NCI-H146 (cell line): ENCODE measurements at regions not wholly inside any gene's neighbourhood (a gene's known extent, or its start where the extent isn't known, plus 50 kb on each side); places are given as distances from the start of the nearest gene placed in this dataset.
A peak's percentile ranks its signal among the peaks of the same experiment; 100 is the strongest.

Experiments
- DNase-seq: peaks from one replicate; lab custom pipeline; 2025; lab: John Stamatoyannopoulos, UW

GRCh38 chr6:141309295-141309694, 823.4 kb upstream of the GJE1 start:
- peak; percentile 66 for DNase-seq

- no peak for DNase-seq
Observed at GRCh38 chr6:141307309-141307998, 825.3 kb upstream of the GJE1 start.

DNA sequence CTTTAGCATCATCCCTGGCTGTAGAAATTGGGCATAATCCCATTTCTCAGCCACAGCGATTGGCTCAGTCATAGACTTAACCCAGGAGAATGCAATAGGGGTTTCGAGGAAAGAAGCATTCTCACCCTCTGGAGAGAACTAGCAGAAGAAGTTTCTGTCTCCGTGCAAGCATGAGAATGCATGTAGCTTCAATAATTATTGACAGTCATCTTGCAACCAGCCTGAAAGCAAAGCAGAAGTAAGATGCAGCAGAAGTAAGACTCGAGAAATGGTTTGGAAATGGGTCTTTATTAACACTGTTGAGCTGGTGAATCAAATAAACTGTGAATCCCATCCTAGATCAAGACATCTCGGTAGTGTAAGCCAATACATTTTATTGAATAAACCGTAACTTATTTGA, 828.8 kb upstream of the GJE1 start:
- no peak for DNase-seq

GRCh38 chr6:141301779-141302178, 830.9 kb upstream of the GJE1 start:
- no peak for DNase-seq

- peak; percentile 54 for DNase-seq
Observed at GRCh38 chr6:141290941-141291721, 841.6 kb upstream of the GJE1 start.

- DNase-seq, result no peak
Observed at GRCh38 chr6:141288947-141289346, 843.8 kb upstream of the GJE1 start.

- DNase-seq, result no peak
Observed at GRCh38 chr6:141282263-141282662, 850.5 kb upstream of the GJE1 start.

- DNase-seq, result no peak
Observed at GRCh38 chr6:141269684-141270083, 863.0 kb upstream of the GJE1 start.

GRCh38 chr6:141267420-141267819, 865.3 kb upstream of the GJE1 start:
- no peak for DNase-seq

DNA sequence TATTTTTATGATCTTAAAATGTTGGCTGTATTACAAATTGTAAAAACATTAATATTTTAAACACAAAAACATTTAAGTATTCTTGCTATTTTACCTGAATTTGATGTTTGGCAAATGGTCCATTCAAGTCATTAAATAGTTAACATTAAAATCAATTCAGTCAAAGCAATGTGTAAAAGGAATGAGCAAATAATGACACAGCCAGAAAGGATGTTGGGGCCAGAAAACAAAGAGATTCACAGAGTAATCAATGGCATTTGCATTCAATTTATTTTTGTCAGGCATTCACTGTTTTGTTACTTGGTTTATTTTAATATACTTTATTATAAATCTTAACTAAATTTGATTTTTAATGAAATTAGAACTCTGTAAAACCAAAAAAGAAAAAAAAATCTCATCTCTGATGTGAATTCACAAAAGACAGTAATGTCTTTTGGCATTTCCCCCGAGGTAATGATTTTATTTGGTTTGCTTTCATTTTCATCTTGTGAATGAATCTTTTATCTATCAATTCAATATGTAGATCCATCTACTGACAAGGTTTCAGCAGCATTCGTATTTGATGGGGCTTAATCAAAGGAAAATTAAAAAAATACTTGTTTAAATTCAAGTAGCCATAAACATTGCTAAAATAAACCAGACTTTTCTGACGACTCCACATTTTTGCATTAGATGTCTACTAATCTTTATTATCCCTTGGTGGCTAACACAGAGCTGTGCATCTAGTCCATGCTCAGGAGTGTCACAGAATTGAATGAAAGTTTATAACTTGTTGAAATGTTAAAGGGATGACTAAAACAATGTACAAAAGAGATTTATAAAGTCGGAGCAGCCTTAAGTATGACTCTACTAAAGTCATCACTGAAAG, 866.7 kb upstream of the GJE1 start:
- peak; percentile 68 for DNase-seq

DNA sequence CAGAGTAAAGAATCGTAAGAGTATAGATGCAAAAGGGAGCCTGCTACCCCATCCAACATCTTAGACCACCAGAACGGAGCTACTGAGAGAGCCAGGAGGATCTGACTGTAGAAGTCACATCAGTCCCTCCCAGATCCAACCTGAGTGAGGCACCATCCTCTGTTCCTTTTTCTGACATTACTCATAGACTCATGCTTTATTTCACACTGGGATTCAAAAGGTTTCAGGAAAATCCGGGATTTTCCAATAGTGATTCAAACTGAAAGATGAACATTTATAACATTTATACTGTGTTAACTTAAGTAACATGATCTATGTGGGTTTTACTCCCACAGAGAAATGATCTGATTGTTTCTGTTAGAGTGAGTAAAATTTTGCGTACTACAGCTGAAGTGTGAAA, 868.6 kb upstream of the GJE1 start:
- DNase-seq, result no peak

DNA sequence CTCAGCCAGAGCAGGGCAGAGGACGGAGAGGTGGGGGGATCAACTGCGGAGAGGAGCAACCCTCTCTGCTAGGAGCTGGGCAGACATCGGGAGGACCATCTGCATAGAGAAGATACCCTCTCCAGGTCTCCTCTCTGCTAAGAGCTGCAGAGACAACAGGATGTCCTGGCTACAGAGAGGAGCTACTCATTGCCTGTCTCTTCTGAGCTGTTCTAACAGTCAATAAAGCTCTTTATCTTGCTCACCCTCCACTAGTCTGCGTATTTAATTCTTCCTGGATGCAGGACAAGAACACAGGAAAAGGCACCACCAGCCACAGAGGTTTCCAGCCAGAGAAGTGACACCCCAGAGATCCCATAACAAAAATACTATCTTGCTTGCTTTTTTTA, 871.1 kb upstream of the GJE1 start:
- no peak for DNase-seq

DNA sequence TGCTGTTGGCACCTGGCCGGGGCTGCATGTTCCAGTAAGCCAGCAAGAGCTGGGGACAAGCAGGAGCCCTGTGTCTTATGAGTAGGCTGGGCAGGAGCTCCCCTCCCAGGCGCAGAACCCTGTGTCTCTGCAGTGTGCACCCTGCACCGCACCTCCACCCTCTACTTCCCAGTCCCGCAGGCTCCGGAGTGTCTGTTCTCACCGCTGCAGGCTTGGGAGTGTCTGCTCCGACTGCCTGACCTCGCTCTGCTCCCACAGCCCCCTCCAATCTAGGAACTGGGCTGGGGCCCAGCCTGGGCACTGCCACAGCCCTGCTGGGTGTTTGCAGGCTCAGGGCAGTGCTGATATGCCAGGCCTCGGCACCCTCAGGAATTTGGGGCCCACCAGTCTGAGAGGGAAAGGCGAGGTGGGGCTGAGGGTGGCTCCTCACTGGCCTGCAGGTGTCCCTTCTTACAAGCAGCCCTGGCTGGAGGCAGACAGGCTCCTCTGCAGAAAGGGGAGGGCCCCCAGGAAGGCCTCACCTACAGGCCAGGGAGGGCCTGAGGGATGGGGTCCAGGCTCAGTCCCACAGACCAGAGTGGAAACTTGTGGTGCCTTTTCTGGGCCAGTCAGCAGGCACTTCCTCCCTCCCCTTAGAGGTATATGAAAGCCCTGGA, 871.6 kb upstream of the GJE1 start:
- DNase-seq, result no peak

- no peak for DNase-seq
Observed at GRCh38 chr6:141260627-141261015, 872.1 kb upstream of the GJE1 start.

DNA sequence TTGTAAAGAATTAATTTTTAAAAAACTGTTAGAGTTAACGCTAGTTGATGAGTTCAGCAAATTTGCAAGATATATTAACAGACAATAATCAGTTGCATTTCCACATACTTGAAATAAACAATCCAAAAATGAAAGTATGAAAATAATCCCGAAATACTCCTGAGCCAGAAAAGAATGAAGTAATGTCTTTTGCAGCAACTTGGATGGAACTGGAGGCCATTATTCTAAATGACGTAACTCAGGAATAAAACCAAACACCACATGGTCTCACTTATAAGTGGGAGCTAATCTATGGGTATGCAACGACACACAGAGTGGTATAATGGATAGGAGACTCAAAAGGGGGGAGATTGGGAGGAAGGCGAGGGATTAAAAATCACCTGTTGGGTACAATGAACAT, 872.9 kb upstream of the GJE1 start:
- DNase-seq, result no peak

GRCh38 chr6:141259091-141259490, 873.6 kb upstream of the GJE1 start:
- no peak for DNase-seq

DNA sequence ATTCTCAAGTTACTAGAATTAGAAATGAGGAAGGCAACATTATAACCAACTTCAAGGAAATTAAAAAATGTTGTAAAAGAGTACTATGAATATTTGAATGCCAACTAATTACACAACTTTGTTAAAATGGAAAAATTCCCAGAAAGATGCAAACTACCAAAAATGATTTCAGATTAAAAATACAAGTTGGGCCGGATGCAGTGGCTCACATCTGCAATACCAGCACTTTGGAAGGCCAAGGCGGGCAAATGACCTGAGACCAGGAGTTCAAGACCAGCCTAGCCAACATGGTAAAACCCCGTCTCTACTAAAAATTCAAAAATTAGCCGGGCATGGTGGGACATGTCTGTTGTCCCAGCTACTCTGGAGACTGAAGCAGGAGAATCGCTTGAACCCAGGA, 874.2 kb upstream of the GJE1 start:
- no peak for DNase-seq

DNA sequence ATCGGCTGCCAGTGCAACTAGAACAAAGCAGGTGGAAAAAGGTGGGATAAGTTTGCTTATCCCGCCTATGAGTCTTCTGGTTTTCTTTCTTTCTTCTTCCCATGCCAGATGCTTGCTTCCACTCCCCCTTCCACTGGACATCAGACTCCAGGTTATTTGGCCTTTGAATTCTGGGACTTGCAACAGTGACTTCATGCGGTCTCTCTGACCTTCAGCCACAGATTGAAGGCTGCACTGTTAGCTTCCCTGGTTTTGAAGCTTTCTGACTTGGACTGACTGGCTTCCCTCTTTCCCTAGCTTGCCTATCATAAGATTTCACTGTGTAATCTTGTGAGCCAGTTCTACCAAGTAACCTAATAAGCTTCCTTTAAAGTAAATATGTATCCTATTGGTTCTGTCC, 878.4 kb upstream of the GJE1 start:
- DNase-seq, result no peak

DNA sequence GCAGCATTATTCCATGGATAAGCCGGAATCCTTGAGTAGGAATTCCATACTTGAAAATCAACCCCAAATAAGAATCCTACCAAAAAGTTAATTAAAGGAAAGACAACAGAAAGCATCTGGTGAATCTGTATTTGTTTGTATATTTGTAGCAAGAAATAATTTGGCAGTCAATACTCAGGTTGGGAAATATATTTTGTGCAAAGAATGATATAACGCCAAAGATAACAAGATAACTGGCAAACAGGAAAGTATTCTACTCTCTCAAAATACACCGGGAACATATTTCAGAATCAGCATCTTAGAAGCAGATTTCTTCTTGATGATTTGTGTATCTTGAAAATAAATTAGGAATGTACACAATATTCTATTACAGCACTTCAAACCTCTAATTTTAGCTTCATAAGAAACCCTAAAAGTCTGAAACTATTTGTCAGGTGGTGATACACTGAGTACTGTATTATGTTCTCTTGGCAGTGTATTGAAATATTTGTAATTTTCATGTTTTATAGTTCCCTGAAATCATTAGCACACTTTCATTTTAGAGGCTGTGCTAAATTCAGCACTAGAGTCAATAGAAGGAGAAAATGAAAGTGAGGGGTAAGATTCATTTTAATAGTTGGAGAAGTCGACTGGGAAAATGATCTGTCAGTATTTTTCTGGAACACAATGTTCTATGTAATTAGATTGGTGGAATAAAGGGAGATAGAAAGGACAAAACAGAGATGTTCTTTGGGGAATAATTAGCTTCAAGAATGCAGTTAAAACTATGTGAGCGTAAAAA, 879.7 kb upstream of the GJE1 start:
- no peak for DNase-seq

DNA sequence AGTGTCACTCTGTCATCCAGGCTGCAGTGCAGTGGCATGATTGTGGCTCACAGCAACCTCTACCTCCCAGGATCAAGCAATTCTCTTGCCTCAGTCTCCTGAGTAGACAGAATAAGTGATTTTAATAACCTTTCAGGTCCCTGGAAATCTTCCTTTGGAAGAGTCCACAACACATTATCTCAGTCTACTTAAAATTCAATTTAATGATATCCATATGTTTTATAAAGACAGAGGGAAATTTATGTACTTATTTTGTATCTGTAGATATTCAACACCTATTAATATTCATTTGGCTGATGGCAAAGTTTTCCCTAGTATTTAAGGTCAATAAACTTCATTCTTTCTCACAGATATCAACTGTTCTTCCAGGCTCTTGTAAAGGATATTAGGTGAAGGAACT, 881.4 kb upstream of the GJE1 start:
- DNase-seq, result no peak

- no peak for DNase-seq
Observed at GRCh38 chr6:141248021-141248799, 884.5 kb upstream of the GJE1 start.
